HCT116 (cell line): ENCODE measurements at regions not wholly inside any gene's neighbourhood (a gene's known extent, or its start where the extent isn't known, plus 50 kb on each side); places are given as distances from the start of the nearest gene placed in this dataset.
"Not testable (repeated sequence)": the region's sequence is repeated elsewhere in the genome, so short reads cannot be mapped to it uniquely, and the experiment has no call there.

Experiments
- ATAC-seq: fragments of 200-7000 bp; cut with Tn5 transposase; 2 replicates; pipeline ENCODE4 v1.9.1; 2020; ENCODE audit warnings: mild to moderate bottlenecking, moderate library complexity
- BruUV-seq: library from RNA; stranded (reverse); fragments of 400-500 nt; replicated peaks from 2 replicates; lab custom pipeline; 2021; lab: Mats Ljungman, UMichigan
- CTCF ChIA-PET: fragments of 300-600 bp; sonication (Branson Sonifier 250); formaldehyde crosslinking; loops from one replicate; lab custom pipeline; 2021; ENCODE audit warnings: antibody characterized with exemption; lab: Charles Lee
- POLR2A ChIA-PET: fragments of 300-600, 350-600 bp; sonication (Branson Sonifier 250); formaldehyde crosslinking; loops from one replicate; lab custom pipeline; 2021; ENCODE audit warnings: antibody characterized with exemption; lab: Charles Lee
- RAD21 ChIA-PET, 2 experiments: fragments of 300-600 bp; sonication (Branson Sonifier 250); formaldehyde crosslinking; loops; one replicate each; lab custom pipeline; 2023; ENCODE audit warnings: low total read pairs in 2 of 2; ENCODE audit not compliant: uncharacterized antibody in 2 of 2, unreplicated experiment in 2 of 2, low non-redundant PET in 1 of 2; lab: Charles Lee
- DNase-seq: peaks from one replicate; pipeline ENCODE4 v3.0.0-alpha.2; 2010; ENCODE audit warnings: low read depth, low spot score
- H2AFZ ChIP-seq: fragments of 200-600 bp; shearing (Covaris generic), sonication (generic); 2 replicates; pipeline ENCODE4 v1.6.1; 2017; ENCODE audit warnings: low read depth, mixed run types, mixed read lengths, antibody characterized with exemption, low read length; ENCODE audit not compliant: poor library complexity, severe bottlenecking
- H3K27ac ChIP-seq: 2 replicates; pipeline ENCODE4 v1.5.1; 2012; ENCODE audit warnings: low read depth, low read length
- H3K27me3 ChIP-seq: fragments of 200-600 bp; sonication (generic); 2 replicates; pipeline ENCODE4 v1.6.1; 2016; ENCODE audit warnings: mixed run types, low read length, mixed read lengths; ENCODE audit not compliant: insufficient read depth
- H3K36me3 ChIP-seq, 2 experiments: fragments of 200-500 bp in 1 of 2; fragments of 200-600 bp in 1 of 2; sonication (Bioruptor generic) in 1 of 2; sonication (generic) in 1 of 2; 2 replicates each; pipeline versions ENCODE4 v1.5.1 to v1.6.1; 2014 to 2016; ENCODE audit warnings: low read length in 2 of 2, inconsistent platforms in 1 of 2, mixed read lengths in 1 of 2, mixed run types in 1 of 2; ENCODE audit not compliant: insufficient read depth in 2 of 2, control insufficient read depth in 1 of 2
- H3K4me1 ChIP-seq, 2 experiments: fragments of 200-600 bp in 1 of 2; sonication (generic) in 1 of 2; 2 replicates each; pipeline versions ENCODE4 v1.5.1 to v1.6.1; 2012 to 2017; ENCODE audit warnings: low read length in 2 of 2, inconsistent platforms in 1 of 2, mild to moderate bottlenecking in 1 of 2, mixed read lengths in 1 of 2, mixed run types in 1 of 2, moderate library complexity in 1 of 2; ENCODE audit not compliant: insufficient read depth in 2 of 2, control insufficient read depth in 1 of 2
- H3K4me2 ChIP-seq: fragments of 200-600 bp; sonication (generic); 2 replicates; pipeline ENCODE4 v1.6.1; 2017; ENCODE audit warnings: mixed run types, low read length, mixed read lengths
- H3K4me3 ChIP-seq, 2 experiments: fragments of 200-600 bp in 1 of 2; sonication (generic) in 1 of 2; replicated peaks in 1 of 2; 2 replicates each; pipeline ENCODE4 v1.5.1; 2011 to 2016; ENCODE audit warnings: low read length in 2 of 2, control low read depth in 1 of 2, low read depth in 1 of 2, mild to moderate bottlenecking in 1 of 2, mixed read lengths in 1 of 2, mixed run types in 1 of 2
- H3K79me2 ChIP-seq: fragments of 200-600 bp; sonication (generic); 2 replicates; pipeline ENCODE4 v1.6.1; 2017; ENCODE audit warnings: mild to moderate bottlenecking, mixed run types, low read length, moderate library complexity, mixed read lengths; ENCODE audit not compliant: insufficient read depth
- H3K9ac ChIP-seq: fragments of 200-600 bp; sonication (generic); 2 replicates; pipeline ENCODE4 v1.6.1; 2016; ENCODE audit warnings: low read length, mixed read lengths
- H3K9me2 ChIP-seq: fragments of 200-600 bp; sonication (generic), shearing (Covaris generic); 2 replicates; pipeline ENCODE4 v1.6.1; 2017; ENCODE audit warnings: mixed run types, mild to moderate bottlenecking, moderate library complexity; ENCODE audit not compliant: insufficient read depth
- H3K9me3 ChIP-seq, 2 experiments: fragments of 200-500 bp in 1 of 2; fragments of 200-600 bp in 1 of 2; sonication (Bioruptor generic) in 1 of 2; sonication (generic) in 1 of 2; 2 replicates each; pipeline ENCODE4 v1.6.1; 2014 to 2017; ENCODE audit warnings: low read length in 2 of 2, mixed read lengths in 2 of 2, inconsistent platforms in 1 of 2, low read depth in 1 of 2, mild to moderate bottlenecking in 1 of 2, mixed run types in 1 of 2, moderate library complexity in 1 of 2; ENCODE audit not compliant: control insufficient read depth in 1 of 2, insufficient read depth in 1 of 2
- H4K20me1 ChIP-seq: fragments of 200-600 bp; sonication (generic), shearing (Covaris generic); 2 replicates; pipeline ENCODE4 v1.6.1; 2017; ENCODE audit warnings: mixed run types, mild to moderate bottlenecking, moderate library complexity; ENCODE audit not compliant: insufficient read depth
- FOSL1 ChIP-seq: IDR thresholded peaks from 2 replicates; pipeline ENCODE4 v1.6.1; 2012; ENCODE audit warnings: low read depth
- RAD21 ChIP-seq: IDR thresholded peaks from 2 replicates; pipeline ENCODE4 v1.6.1; 2012; ENCODE audit warnings: low read depth, mild to moderate bottlenecking
- SIN3A ChIP-seq: IDR thresholded peaks from 2 replicates; pipeline ENCODE4 v1.6.1; 2012; ENCODE audit warnings: low read depth
- SRF ChIP-seq: IDR thresholded peaks from 2 replicates; pipeline ENCODE4 v1.6.1; 2012; ENCODE audit warnings: low read depth
- TCF7L2 ChIP-seq: IDR thresholded peaks from 2 replicates; pipeline ENCODE4 v1.7.0; 2011; ENCODE audit warnings: borderline replicate concordance, inconsistent platforms; ENCODE audit not compliant: insufficient read depth, insufficient read length; ENCODE audit errors: extremely low read depth
- YY1 ChIP-seq: IDR thresholded peaks from 2 replicates; pipeline ENCODE4 v1.6.1; 2011; ENCODE audit warnings: low read length, low read depth, moderate library complexity, mild to moderate bottlenecking; ENCODE audit not compliant: insufficient replicate concordance; ENCODE audit errors: extremely low read depth
- ZFX ChIP-seq: fragments of 450-650 bp; IDR thresholded peaks from 2 replicates; pipeline ENCODE4 v1.6.1; 2017
- intact Hi-C: fragments of 100-400 bp; cut with micrococcal nuclease; formaldehyde crosslinking; loops from 2 replicates; pipeline ENCODE4 v1.10.0; 2022
- TF ChIP-seq, protein P1 (sequence below): IDR thresholded peaks from 2 replicates; pipeline ENCODE4 v1.6.1; 2012

DNA sequence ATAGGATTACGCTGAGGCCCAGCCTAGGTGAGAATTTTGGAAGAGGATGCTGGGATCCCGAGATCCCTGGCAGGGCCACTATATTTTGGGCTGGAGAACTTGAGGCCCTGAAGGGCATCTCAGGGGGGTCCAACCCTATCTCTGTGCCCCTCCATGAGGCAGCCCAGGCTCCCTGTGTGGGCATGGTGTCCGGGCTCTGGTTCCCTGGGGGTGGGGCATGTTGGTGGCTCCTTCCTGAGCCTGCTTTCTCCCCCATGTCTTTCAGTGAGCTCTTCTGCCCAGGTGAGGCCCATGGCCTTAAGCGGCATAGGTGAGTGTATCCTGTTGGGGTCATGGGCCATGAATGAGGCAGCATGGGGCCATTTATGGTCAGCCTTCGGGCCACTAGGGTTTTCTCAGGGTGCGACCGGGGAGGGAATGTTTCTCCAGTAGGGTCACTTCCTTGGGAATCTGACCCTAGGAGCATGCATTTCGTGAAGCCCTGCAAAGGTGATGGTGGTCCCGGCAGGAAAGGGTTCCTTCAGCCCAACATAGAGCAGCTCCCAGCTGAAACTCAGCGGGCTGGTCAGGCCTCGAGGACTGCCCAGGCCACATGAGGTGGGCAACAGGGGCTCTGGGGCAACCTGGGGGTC, 191.3 kb downstream of the UBE3A start:
- Histone ChIP-seq H2AFZ (no peak overlapping the region), H3K4me3 (no peak overlapping the region), H4K20me1 (no peaks in the 10 kb centered on the region), H3K4me1 (no peaks in the 10 kb centered on the region), H3K9ac (no peak overlapping the region), H3K27ac (no peak overlapping the region), H3K9me3 (peaks cover 5 to 35% of the 10 kb centered on the region in 2 experiments; a peak in 2 of 4 replicates), H3K36me3 (no peaks in the 10 kb centered on the region), H3K9me2 (no peaks in the 10 kb centered on the region), H3K4me2 (no peak overlapping the region), H3K27me3 (no peaks in the 10 kb centered on the region), H3K79me2 (no peaks in the 10 kb centered on the region)
- CTCF ChIA-PET = no interaction called here
- ATAC-seq (no peak), DNase-seq (no peak)
- POLR2A ChIA-PET = no interaction called here
- no TSS peak for BruUV-seq
- RAD21 ChIA-PET = no interaction called here
- no peak for TF ChIP-seq SRF
- no peak for TF ChIP-seq TCF7L2
- TF ChIP-seq FOSL1 = no peak
- no peak for TF ChIP-seq YY1
- TF ChIP-seq, protein P1, sequence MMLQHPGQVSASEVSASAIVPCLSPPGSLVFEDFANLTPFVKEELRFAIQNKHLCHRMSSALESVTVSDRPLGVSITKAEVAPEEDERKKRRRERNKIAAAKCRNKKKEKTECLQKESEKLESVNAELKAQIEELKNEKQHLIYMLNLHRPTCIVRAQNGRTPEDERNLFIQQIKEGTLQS = no peak
- no peak for TF ChIP-seq SIN3A
- no peak for TF ChIP-seq RAD21
- TF ChIP-seq ZFX = no peak
- intact Hi-C loops = no loop called here

DNA sequence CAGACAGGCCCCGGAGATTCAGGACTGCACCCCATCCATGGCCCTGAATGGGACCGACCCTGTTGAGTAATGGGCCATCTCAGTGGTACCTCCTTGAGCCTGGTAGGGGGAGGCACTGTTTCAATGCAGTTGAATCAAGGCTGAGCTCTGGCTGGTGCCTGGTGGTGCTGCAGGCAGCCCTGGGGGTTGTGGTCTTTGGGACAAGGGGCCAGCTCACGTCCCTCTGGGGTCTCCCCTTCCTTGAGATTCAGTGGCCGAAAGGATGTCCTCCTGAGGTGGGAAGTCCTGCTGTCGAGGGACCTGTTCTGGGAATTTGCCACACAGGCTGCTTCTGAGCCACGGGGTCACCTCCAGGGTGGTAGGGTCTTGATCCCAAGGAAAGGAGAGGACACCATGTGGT, 190.7 kb downstream of the UBE3A start:
- DNase-seq, H2AFZ ChIP-seq, H3K4me1 ChIP-seq, POLR2A ChIA-PET, BruUV-seq, H3K27me3 ChIP-seq, H3K9ac ChIP-seq, ATAC-seq, H3K79me2 ChIP-seq, H3K9me2 ChIP-seq, RAD21 ChIA-PET, H3K4me2 ChIP-seq, H3K4me3 ChIP-seq, CTCF ChIA-PET, H4K20me1 ChIP-seq, H3K27ac ChIP-seq, intact Hi-C loops, H3K36me3 ChIP-seq: not testable (repeated sequence)
- H3K9me3 ChIP-seq = peaks cover 5 to 29% of the 10 kb centered on the region in 2 experiments; a peak in 2 of 4 replicates
